Body of pancreas (tissue), 4 donors: ENCODE measurements at regions not wholly inside any gene's neighbourhood (a gene's known extent, or its start where the extent isn't known, plus 50 kb on each side); places are given as distances from the start of the nearest gene placed in this dataset.
"Not testable (repeated sequence)": the region's sequence is repeated elsewhere in the genome, so short reads cannot be mapped to it uniquely, and the experiment has no call there.

ENCODE experiments used
- ATAC-seq: fragments of 150-250 bp; one replicate; pipeline ENCODE4 v1.9.1; 2016
- DNase-seq, 4 donors: peaks; one replicate each; pipeline ENCODE4 v3.0.0-alpha.2; 2019
- H3K27ac ChIP-seq, 4 donors: fragments of 200-600 bp; sonication (generic); 1 replicate in 3 of 4; 2 replicates in 1 of 4; pipeline versions ENCODE4 v1.5.1 to v1.6.1; 2016 to 2019; ENCODE audit warnings: mild to moderate bottlenecking in 1 of 4, mixed read lengths in 1 of 4, moderate library complexity in 1 of 4
- H3K27me3 ChIP-seq, 2 donors: fragments of 200-600 bp; sonication (generic); one replicate each; pipeline ENCODE4 v1.6.0; 2016; ENCODE audit warnings: mild to moderate bottlenecking in 1 of 2
- H3K36me3 ChIP-seq, 2 donors: fragments of 200-600 bp; sonication (generic); replicated peaks in 1 of 2; 2 replicates each; pipeline ENCODE4 v1.5.1; 2016; ENCODE audit warnings: low read depth in 2 of 2; ENCODE audit not compliant: insufficient read depth in 1 of 2
- H3K4me1 ChIP-seq: fragments of 200-600 bp; sonication (generic); one replicate; pipeline ENCODE4 v1.6.0; 2016
- H3K4me3 ChIP-seq, 2 donors: fragments of 200-600 bp; sonication (generic); 1 replicate in 1 of 2; 2 replicates in 1 of 2; pipeline ENCODE4 v1.5.1; 2016 to 2019
- H3K9me3 ChIP-seq, 3 donors: fragments of 200-600 bp; sonication (generic); 1 replicate in 2 of 3; 2 replicates in 1 of 3; pipeline ENCODE4 v1.5.1; 2016
- POLR2A ChIP-seq, 3 donors: fragments of 450-650 bp; IDR thresholded peaks; one replicate each; pipeline ENCODE4 v1.6.1; 2016; ENCODE audit warnings: antibody characterized with exemption in 3 of 3, mild to moderate bottlenecking in 2 of 3
- WGBS, 2 donors: methylation state at CpG; one replicate each; pipeline ENCODE4 v1.1.5; 2017; 5-methylcytosine and 5-hydroxymethylcytosine counted together
- intact Hi-C: fragments of 100-400 bp; cut with DNase I; formaldehyde crosslinking; loops from one replicate; pipeline ENCODE4 v1.15.1; 2023
- TF ChIP-seq, protein P1 (sequence below), 7 experiments: fragments of 450-650 bp in 4 of 7; fragments of 200-600 bp in 3 of 7; sonication (generic) in 3 of 7; IDR thresholded peaks; one replicate each; pipeline ENCODE4 v1.5.1; 2016 to 2019; ENCODE audit warnings: antibody characterized with exemption in 7 of 7

DNA sequence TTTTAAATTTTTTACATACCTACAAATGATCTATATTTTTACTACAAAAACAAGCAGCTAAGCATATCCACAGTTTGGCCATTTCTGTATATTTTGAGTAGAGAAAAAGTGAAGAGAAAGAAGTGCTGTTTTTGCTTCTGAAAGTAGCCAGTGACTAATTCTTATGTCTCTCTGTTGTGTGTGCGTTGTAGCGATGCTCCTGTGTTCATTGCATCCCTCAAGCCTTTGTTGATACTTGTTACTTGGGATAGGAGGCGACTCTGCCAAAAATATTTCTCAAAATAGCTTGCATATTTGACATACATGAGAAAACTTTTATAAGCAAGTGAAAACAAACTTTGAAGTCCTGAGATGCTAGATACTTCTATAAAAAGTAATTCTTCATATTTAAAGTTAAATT, 714.1 kb downstream of the FSCB start:
- no peak for TF ChIP-seq POLR2A (IDR thresholded peaks at IDR 0.05)
- TF ChIP-seq, protein P1, sequence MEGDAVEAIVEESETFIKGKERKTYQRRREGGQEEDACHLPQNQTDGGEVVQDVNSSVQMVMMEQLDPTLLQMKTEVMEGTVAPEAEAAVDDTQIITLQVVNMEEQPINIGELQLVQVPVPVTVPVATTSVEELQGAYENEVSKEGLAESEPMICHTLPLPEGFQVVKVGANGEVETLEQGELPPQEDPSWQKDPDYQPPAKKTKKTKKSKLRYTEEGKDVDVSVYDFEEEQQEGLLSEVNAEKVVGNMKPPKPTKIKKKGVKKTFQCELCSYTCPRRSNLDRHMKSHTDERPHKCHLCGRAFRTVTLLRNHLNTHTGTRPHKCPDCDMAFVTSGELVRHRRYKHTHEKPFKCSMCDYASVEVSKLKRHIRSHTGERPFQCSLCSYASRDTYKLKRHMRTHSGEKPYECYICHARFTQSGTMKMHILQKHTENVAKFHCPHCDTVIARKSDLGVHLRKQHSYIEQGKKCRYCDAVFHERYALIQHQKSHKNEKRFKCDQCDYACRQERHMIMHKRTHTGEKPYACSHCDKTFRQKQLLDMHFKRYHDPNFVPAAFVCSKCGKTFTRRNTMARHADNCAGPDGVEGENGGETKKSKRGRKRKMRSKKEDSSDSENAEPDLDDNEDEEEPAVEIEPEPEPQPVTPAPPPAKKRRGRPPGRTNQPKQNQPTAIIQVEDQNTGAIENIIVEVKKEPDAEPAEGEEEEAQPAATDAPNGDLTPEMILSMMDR (IDR thresholded peaks at IDR 0.05), result no peak
- WGBS, 2 donors, result 80 to 82% methylated on average over 3 of the region's 3 CpGs
- intact Hi-C loops, result no loop called here

DNA sequence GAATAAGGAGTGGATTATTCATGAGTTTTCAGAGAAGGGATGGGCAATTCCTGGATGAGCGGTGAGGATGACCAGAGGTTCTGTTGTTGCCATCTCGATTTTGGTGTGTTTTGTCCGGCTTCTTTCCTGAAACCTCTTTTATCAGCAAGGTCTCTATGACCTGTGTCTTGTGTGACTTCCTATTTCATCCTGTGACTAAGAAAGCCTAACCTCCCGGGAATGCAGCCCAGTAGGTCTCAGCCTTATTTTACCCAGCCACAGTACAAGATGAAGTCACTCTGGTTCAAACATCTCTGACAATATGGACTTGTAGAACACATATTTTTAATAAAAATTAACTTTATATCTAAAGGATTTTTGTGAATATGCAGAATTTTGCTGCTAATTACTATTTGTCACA, 716.4 kb downstream of the FSCB start:
- intact Hi-C loops, result no loop called here
- ATAC-seq (no peak), DNase-seq (no peak)
- Histone ChIP-seq H3K4me3 (no peak overlapping the region), H3K27ac (no peak overlapping the region), H3K27me3 (no peaks in the 10 kb centered on the region), H3K36me3 (no peaks in the 10 kb centered on the region), H3K9me3 (no peaks in the 10 kb centered on the region), H3K4me1 (no peaks in the 10 kb centered on the region)
- 81% methylated on average over 4 of the region's 4 CpGs for WGBS, 2 donors
- TF ChIP-seq POLR2A (IDR thresholded peaks at IDR 0.05), result no peak
- TF ChIP-seq, protein P1 (IDR thresholded peaks at IDR 0.05), result no peak

More for the DNA sequence above, 714.1 kb downstream of the FSCB start:
- no peaks in the 10 kb centered on the region for H3K9me3 ChIP-seq
- no peaks in the 10 kb centered on the region for H3K36me3 ChIP-seq
- DNase-seq, result no peak
- no peak for ATAC-seq
- H3K4me3 ChIP-seq, result no peak overlapping the region
- H3K27me3 ChIP-seq, result no peaks in the 10 kb centered on the region
- no peaks in the 10 kb centered on the region for H3K4me1 ChIP-seq
- H3K27ac ChIP-seq, result no peak overlapping the region

DNA sequence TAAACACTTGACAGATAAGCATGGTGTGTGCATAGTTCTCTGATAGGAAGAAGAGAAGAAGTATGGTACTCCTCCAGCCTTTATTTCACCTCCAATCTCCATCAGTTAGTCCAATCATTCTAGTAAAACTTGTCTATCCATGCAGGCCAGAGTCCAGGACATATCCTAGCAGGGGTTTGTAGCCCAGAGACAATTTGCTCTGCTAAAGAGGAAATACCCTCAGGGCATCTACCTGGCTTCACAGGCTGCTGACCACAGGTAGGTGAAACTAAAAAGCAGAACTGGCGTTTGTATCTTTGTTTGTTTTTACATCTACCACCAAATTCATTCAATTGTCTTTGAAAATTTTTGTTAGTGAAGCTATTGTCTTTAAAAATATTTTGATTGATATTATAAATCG, 717.6 kb downstream of the FSCB start:
- DNase-seq, result no peak
- no peaks in the 10 kb centered on the region for H3K36me3 ChIP-seq
- H3K9me3 ChIP-seq, result no peaks in the 10 kb centered on the region
- no peak for TF ChIP-seq POLR2A (IDR thresholded peaks at IDR 0.05)
- TF ChIP-seq, protein P1 (IDR thresholded peaks at IDR 0.05), result no peak
- no peaks in the 10 kb centered on the region for H3K27me3 ChIP-seq
- H3K4me3 ChIP-seq, result no peak overlapping the region
- no peak for ATAC-seq
- intact Hi-C loops, result no loop called here
- 66 to 75% methylated on average over 2 of the region's 2 CpGs for WGBS, 2 donors
- no peak overlapping the region for H3K27ac ChIP-seq
- H3K4me1 ChIP-seq, result no peaks in the 10 kb centered on the region

DNA sequence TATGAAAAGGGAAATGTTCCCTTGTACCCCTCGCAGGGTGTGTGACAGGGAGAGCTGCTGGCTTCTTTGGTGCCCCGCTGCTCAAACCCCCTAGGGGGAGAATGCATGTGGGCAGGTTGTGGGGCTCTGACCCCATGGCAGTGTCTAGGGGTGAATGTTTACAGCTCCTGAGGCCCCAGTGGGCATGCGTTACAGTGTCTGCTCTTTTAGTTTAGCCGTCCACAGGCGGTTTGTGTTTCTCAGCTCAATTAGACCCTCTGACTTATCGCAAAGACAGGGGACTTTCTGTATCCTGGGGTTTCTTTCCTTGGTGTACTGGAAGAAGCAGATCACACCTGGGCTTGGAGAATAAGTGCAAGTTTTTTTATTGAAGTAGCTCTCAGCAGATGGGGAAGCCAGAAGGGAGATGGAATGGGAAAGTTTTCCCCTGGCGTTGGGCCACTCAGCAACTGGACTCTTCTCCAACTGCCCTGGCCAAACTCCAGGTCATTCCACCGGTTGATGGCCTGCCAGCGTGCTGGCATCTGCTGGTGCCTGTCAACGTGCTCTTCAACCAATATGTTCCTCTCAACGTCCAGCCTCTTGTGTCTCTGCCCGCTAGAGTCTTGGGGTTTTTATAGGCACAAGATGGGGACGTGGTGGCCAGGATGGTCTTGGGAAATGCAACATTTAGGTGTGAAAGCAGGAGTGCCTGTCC, 720.9 kb downstream of the FSCB start:
- no peak for ATAC-seq
- H3K36me3 ChIP-seq, result no peaks in the 10 kb centered on the region
- 71 to 75% methylated on average over 13 of the region's 13 CpGs for WGBS, 2 donors
- no peak for DNase-seq
- H3K9me3 ChIP-seq, result no peaks in the 10 kb centered on the region
- no peaks in the 10 kb centered on the region for H3K4me1 ChIP-seq
- intact Hi-C loops, result no loop called here
- no peak for TF ChIP-seq POLR2A (IDR thresholded peaks at IDR 0.05)
- TF ChIP-seq, protein P1 (IDR thresholded peaks at IDR 0.05), result no peak
- no peak overlapping the region for H3K4me3 ChIP-seq
- no peaks in the 10 kb centered on the region for H3K27me3 ChIP-seq
- no peak overlapping the region for H3K27ac ChIP-seq

DNA sequence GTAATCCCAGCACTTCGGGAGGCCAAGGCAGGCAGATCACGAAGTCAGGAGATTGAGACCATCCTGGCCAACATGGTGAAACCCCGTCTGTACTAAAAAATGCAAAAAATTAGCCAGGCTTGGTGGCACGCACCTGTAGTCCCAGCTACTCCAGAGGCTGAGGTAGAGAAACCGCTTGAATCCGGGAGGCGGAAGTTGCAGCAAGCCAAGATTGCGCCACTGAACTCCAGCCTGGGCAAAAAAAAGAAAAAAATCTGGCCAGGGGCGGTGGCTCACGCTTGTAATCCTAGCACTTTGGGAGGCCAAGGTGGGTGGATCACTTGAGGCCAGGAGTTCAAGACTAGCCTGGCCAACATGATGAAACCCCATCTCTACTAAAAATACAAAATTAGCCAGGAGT, 722.7 kb downstream of the FSCB start:
- H3K27ac ChIP-seq, H3K27me3 ChIP-seq, H3K9me3 ChIP-seq, intact Hi-C loops, ATAC-seq, DNase-seq, H3K36me3 ChIP-seq, H3K4me3 ChIP-seq: not testable (repeated sequence)
- H3K4me1 ChIP-seq, result peaks cover 11% of the 10 kb centered on the region
- WGBS, 2 donors, result 86 to 92% methylated on average over 10 of the region's 10 CpGs
